ENCODE measurements at regions not wholly inside any gene's neighbourhood (a gene's known extent, or its start where the extent isn't known, plus 50 kb on each side); places are given as distances from the start of the nearest gene placed in this dataset.

DNA sequence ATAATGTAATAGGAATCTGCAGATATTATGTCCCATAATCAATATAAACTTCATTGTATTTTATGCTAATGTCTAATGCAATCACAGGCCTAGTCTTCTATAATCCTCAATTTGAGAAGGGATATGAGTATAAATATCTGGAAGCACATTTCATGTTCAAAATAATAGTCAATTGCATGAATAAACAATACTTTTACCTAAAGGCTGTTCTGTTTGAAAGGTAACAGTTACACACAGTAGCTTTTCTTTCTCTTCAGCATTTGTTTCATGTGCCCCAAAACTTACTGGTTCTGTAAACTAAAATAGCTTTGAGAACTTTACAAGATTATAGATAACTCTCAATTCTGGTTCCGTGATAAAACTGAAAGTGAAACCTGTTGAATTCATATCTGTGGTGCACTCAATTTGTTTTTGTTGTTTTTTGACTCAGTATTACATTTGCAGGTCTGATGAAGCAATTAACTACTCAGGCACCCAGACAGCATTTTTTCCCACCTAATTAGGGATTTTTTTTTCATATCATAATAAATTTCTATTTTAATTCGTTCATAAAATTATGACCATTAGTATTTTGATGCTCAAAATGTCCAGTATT lies 1193.8 kb downstream of the SLITRK1 start (continued):
- TF ChIP-seq NANOG (IDR thresholded peaks at IDR 0.05; ENCODE audit: borderline replicate concordance) = no peak
- TF ChIP-seq JUNB (IDR thresholded peaks at IDR 0.05; ENCODE audit: unreplicated experiment) = no peak
- TF ChIP-seq, protein P1, sequence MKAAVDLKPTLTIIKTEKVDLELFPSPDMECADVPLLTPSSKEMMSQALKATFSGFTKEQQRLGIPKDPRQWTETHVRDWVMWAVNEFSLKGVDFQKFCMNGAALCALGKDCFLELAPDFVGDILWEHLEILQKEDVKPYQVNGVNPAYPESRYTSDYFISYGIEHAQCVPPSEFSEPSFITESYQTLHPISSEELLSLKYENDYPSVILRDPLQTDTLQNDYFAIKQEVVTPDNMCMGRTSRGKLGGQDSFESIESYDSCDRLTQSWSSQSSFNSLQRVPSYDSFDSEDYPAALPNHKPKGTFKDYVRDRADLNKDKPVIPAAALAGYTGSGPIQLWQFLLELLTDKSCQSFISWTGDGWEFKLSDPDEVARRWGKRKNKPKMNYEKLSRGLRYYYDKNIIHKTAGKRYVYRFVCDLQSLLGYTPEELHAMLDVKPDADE (IDR thresholded peaks at IDR 0.05) = no peak
- TF ChIP-seq POLR2AphosphoS5 (IDR thresholded peaks at IDR 0.05; ENCODE audit: low read depth) = no peak
- TF ChIP-seq ZNF331 (CRISPR knock-in tag; IDR thresholded peaks at IDR 0.05; ENCODE audit: low read depth) = no peak
- TF ChIP-seq, protein P2, sequence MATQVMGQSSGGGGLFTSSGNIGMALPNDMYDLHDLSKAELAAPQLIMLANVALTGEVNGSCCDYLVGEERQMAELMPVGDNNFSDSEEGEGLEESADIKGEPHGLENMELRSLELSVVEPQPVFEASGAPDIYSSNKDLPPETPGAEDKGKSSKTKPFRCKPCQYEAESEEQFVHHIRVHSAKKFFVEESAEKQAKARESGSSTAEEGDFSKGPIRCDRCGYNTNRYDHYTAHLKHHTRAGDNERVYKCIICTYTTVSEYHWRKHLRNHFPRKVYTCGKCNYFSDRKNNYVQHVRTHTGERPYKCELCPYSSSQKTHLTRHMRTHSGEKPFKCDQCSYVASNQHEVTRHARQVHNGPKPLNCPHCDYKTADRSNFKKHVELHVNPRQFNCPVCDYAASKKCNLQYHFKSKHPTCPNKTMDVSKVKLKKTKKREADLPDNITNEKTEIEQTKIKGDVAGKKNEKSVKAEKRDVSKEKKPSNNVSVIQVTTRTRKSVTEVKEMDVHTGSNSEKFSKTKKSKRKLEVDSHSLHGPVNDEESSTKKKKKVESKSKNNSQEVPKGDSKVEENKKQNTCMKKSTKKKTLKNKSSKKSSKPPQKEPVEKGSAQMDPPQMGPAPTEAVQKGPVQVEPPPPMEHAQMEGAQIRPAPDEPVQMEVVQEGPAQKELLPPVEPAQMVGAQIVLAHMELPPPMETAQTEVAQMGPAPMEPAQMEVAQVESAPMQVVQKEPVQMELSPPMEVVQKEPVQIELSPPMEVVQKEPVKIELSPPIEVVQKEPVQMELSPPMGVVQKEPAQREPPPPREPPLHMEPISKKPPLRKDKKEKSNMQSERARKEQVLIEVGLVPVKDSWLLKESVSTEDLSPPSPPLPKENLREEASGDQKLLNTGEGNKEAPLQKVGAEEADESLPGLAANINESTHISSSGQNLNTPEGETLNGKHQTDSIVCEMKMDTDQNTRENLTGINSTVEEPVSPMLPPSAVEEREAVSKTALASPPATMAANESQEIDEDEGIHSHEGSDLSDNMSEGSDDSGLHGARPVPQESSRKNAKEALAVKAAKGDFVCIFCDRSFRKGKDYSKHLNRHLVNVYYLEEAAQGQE (IDR thresholded peaks at IDR 0.05; ENCODE audit: unreplicated experiment) = no peak
- TF ChIP-seq, protein P3, sequence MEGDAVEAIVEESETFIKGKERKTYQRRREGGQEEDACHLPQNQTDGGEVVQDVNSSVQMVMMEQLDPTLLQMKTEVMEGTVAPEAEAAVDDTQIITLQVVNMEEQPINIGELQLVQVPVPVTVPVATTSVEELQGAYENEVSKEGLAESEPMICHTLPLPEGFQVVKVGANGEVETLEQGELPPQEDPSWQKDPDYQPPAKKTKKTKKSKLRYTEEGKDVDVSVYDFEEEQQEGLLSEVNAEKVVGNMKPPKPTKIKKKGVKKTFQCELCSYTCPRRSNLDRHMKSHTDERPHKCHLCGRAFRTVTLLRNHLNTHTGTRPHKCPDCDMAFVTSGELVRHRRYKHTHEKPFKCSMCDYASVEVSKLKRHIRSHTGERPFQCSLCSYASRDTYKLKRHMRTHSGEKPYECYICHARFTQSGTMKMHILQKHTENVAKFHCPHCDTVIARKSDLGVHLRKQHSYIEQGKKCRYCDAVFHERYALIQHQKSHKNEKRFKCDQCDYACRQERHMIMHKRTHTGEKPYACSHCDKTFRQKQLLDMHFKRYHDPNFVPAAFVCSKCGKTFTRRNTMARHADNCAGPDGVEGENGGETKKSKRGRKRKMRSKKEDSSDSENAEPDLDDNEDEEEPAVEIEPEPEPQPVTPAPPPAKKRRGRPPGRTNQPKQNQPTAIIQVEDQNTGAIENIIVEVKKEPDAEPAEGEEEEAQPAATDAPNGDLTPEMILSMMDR (conservative IDR thresholded peaks at IDR 0.05; ENCODE audit: low read depth in 2 of 2) = no peak
- TF ChIP-seq EZH2 (IDR thresholded peaks at IDR 0.05; ENCODE audit: low read depth, unreplicated experiment) = no peak
- TF ChIP-seq STAT1 (IDR thresholded peaks at IDR 0.05; ENCODE audit: unreplicated experiment) = no peak

DNA sequence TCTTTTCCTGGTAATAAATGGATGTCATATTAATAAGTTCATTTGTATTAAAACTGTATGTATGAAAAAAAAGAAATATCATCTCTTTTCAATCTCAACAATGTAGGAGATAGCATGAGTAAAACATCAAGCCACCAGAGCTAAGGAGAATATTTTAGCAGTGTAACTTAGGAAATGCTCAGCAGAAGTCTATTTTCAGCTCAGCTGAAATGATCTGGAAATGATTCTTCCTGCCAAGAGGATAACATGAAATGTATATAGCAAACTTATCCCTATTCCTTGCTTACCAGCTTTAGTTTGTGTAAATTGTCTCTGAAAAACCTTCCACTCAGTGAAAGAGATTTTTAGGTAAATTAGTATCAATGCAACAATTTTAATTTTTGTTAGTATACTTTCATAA lies 1194.4 kb downstream of the SLITRK1 start:
- Histone ChIP-seq H3K4me3 (no peak overlapping the region), H3K27me3 (ENCODE audit: insufficient read depth) (no peaks in the 10 kb centered on the region), H3K36me3 (ENCODE audit: insufficient read depth) (no peaks in the 10 kb centered on the region), H3K4me2 (no peak overlapping the region), H2AFZ (no peak overlapping the region), H3K9me2 (ENCODE audit: insufficient read depth) (no peaks in the 10 kb centered on the region), H4K20me1 (replicated peaks; ENCODE audit: insufficient read depth) (no peaks in the 10 kb centered on the region), H3K79me2 (replicated peaks; ENCODE audit: insufficient read depth) (no peaks in the 10 kb centered on the region), H3K4me1 (ENCODE audit: insufficient read depth) (no peaks in the 10 kb centered on the region), H3K27ac (ENCODE audit: low read depth) (no peak overlapping the region), H3F3A (replicated peaks; ENCODE audit: low read depth) (no peaks in the 10 kb centered on the region)
- Mint-ChIP-seq H3K36me3 (ENCODE audit: low read depth) (peaks cover 7% of the 10 kb centered on the region; the same call in 2 of the 3 replicates), H3K4me3 (no peak overlapping the region), H3K27ac (no peak overlapping the region), H3K27me3 (ENCODE audit: insufficient read depth, low read depth, poor library complexity) (no peaks in the 10 kb centered on the region), H3K9me3 (peaks cover 6% of the 10 kb centered on the region; the same call in 1 of the 3 replicates), H3K4me1 (no peaks in the 10 kb centered on the region)
- ATAC-seq = no peak
- no peak for DNase-seq (ENCODE audit: low spot score)
- TF ChIP-seq ZNF331 (CRISPR knock-in tag; IDR thresholded peaks at IDR 0.05; ENCODE audit: low read depth) (no peak), EZH2phosphoT487 (IDR thresholded peaks at IDR 0.05; ENCODE audit: unreplicated experiment) (no peak), POLR2AphosphoS5 (IDR thresholded peaks at IDR 0.05; ENCODE audit: low read depth) (no peak), JUNB (IDR thresholded peaks at IDR 0.05; ENCODE audit: unreplicated experiment) (no peak), EZH2 (IDR thresholded peaks at IDR 0.05; ENCODE audit: low read depth, unreplicated experiment) (no peak), CREB1 (CRISPR knock-in tag; IDR thresholded peaks at IDR 0.05; ENCODE audit: low read depth) (no peak)
- TF ChIP-seq, protein P2 (IDR thresholded peaks at IDR 0.05; ENCODE audit: unreplicated experiment) = no peak
- TF ChIP-seq, protein P3 (conservative IDR thresholded peaks at IDR 0.05; ENCODE audit: low read depth in 2 of 2) = no peak
